ENCODE measurements at regions not wholly inside any gene's neighbourhood (a gene's known extent, or its start where the extent isn't known, plus 50 kb on each side); places are given as distances from the start of the nearest gene placed in this dataset.

- Histone ChIP-seq H3K4me3 (replicated peaks in 1 of 2; ENCODE audit: low read depth in 1 of 2, low read length in 2 of 2) (no peak overlapping the region), H3K4me2 (ENCODE audit: low read length) (no peak overlapping the region), H3K79me2 (ENCODE audit: insufficient read depth, low read length) (no peaks in the 10 kb centered on the region), H3K27ac (ENCODE audit: low read depth, low read length) (no peak overlapping the region), H4K20me1 (ENCODE audit: insufficient read depth) (no peaks in the 10 kb centered on the region), H2AFZ (ENCODE audit: low read depth, low read length, poor library complexity, severe bottlenecking) (no peak overlapping the region), H3K9me3 (ENCODE audit: control insufficient read depth in 1 of 2, insufficient read depth in 1 of 2, low read depth in 1 of 2, low read length in 2 of 2) (no peaks in the 10 kb centered on the region), H3K27me3 (ENCODE audit: insufficient read depth, low read length) (no peaks in the 10 kb centered on the region), H3K9ac (ENCODE audit: low read length) (no peak overlapping the region), H3K9me2 (ENCODE audit: insufficient read depth) (no peaks in the 10 kb centered on the region), H3K4me1 (ENCODE audit: control insufficient read depth in 1 of 2, insufficient read depth in 2 of 2, low read length in 2 of 2) (no peaks in the 10 kb centered on the region), H3K36me3 (ENCODE audit: control insufficient read depth in 1 of 2, insufficient read depth in 2 of 2, low read length in 2 of 2) (no peaks in the 10 kb centered on the region)
- TF ChIP-seq CTCF (IDR thresholded peaks at IDR 0.05 in 2 of 3, conservative IDR thresholded peaks at IDR 0.05 in 1 of 3; ENCODE audit: borderline replicate concordance in 1 of 3, insufficient read depth in 1 of 3, low read depth in 2 of 3, low read length in 2 of 3) (no peak), ZNF274 (IDR thresholded peaks at IDR 0.05; ENCODE audit: low read depth, low read length) (no peak), POLR2A (IDR thresholded peaks at IDR 0.05; ENCODE audit: borderline replicate concordance, extremely low read depth, insufficient read depth, insufficient read length) (no peak), YY1 (IDR thresholded peaks at IDR 0.05; ENCODE audit: extremely low read depth, insufficient replicate concordance, low read depth, low read length) (no peak), POLR2AphosphoS5 (IDR thresholded peaks at IDR 0.05; ENCODE audit: low read depth, low read length) (no peak), ZBTB33 (IDR thresholded peaks at IDR 0.05; ENCODE audit: extremely low read depth, insufficient replicate concordance, low read length) (no peak), FOSL1 (IDR thresholded peaks at IDR 0.05; ENCODE audit: low read depth) (no peak), EZH2 (IDR thresholded peaks at IDR 0.05) (no peak), ATF3 (IDR thresholded peaks at IDR 0.05) (no peak), RAD21 (IDR thresholded peaks at IDR 0.05; ENCODE audit: low read depth) (no peak), JUND (IDR thresholded peaks at IDR 0.05) (no peak), REST (IDR thresholded peaks at IDR 0.05; ENCODE audit: low read depth) (no peak), CBX3 (IDR thresholded peaks at IDR 0.05; ENCODE audit: low read depth) (no peak)
- RAD21 ChIA-PET (ENCODE audit: low non-redundant PET in 1 of 2, low total read pairs in 2 of 2, uncharacterized antibody in 2 of 2, unreplicated experiment in 2 of 2), result no interaction called here
- BruUV-seq (replicated peaks), result no TSS peak
- intact Hi-C loops (cut with micrococcal nuclease), result no loop called here
- CTCF ChIA-PET, result no interaction called here
- no peak for ATAC-seq
- POLR2A ChIA-PET, result no interaction called here
- no peak for DNase-seq (ENCODE audit: low read depth, low spot score)
These were observed 602.0 kb downstream of the EFNA5 start for GRCh38 chr5:107068782-107069181.

All from HCT116 (cell line).